Fibroblast of lung (primary cell): ENCODE measurements at regions not wholly inside any gene's neighbourhood (a gene's known extent, or its start where the extent isn't known, plus 50 kb on each side); places are given as distances from the start of the nearest gene placed in this dataset.
"Not testable (repeated sequence)": the region's sequence is repeated elsewhere in the genome, so short reads cannot be mapped to it uniquely, and the experiment has no call there.

Experiments
- DNase-seq, 2 donors: peaks; one replicate each; pipeline versions ENCODE4 v3.0.0 to v3.0.0-alpha.2; 2010; ENCODE audit warnings: low read depth in 2 of 2
- H2AFZ ChIP-seq: 2 replicates; pipeline ENCODE4 v1.5.1; 2012; ENCODE audit warnings: low read length, control low read depth, inconsistent platforms
- H3K27ac ChIP-seq: 2 replicates; pipeline ENCODE4 v1.5.1; 2011; ENCODE audit warnings: low read length, control low read depth; ENCODE audit not compliant: insufficient read depth
- H3K27me3 ChIP-seq: 2 replicates; pipeline ENCODE4 v1.5.1; 2011; ENCODE audit warnings: mild to moderate bottlenecking, low read length; ENCODE audit not compliant: control insufficient read depth, insufficient read depth
- H3K36me3 ChIP-seq: 2 replicates; pipeline ENCODE4 v1.5.1; 2011; ENCODE audit warnings: low read length; ENCODE audit not compliant: control insufficient read depth, insufficient read depth
- H3K4me1 ChIP-seq: 2 replicates; pipeline ENCODE4 v1.5.1; 2011; ENCODE audit warnings: low read length; ENCODE audit not compliant: control insufficient read depth, insufficient read depth; ENCODE audit errors: extremely low read depth
- H3K4me2 ChIP-seq: 2 replicates; pipeline ENCODE4 v1.5.1; 2011; ENCODE audit warnings: low read length, control low read depth; ENCODE audit not compliant: insufficient read depth; ENCODE audit errors: extremely low read depth
- H3K4me3 ChIP-seq, 4 experiments: fragments of 200-600 bp in 1 of 4; sonication (generic) in 1 of 4; replicated peaks in 1 of 4; 2 replicates each; pipeline ENCODE4 v1.5.1; 2011 to 2016; ENCODE audit warnings: low read length in 4 of 4, low read depth in 3 of 4, mild to moderate bottlenecking in 3 of 4, control low read depth in 2 of 4, inconsistent platforms in 1 of 4, mixed read lengths in 1 of 4; ENCODE audit not compliant: insufficient read depth in 1 of 4; ENCODE audit errors: control extremely low read depth in 1 of 4
- H3K79me2 ChIP-seq: 2 replicates; pipeline ENCODE4 v1.5.1; 2012; ENCODE audit warnings: mild to moderate bottlenecking, low read length, inconsistent platforms; ENCODE audit not compliant: control insufficient read depth, insufficient read depth
- H3K9ac ChIP-seq: 2 replicates; pipeline ENCODE4 v1.5.1; 2011; ENCODE audit warnings: mild to moderate bottlenecking, low read length, control low read depth; ENCODE audit not compliant: insufficient read depth
- H3K9me3 ChIP-seq: 2 replicates; pipeline ENCODE4 v1.5.1; 2012; ENCODE audit warnings: low read depth, low read length; ENCODE audit not compliant: control insufficient read depth, insufficient read depth
- H4K20me1 ChIP-seq: 2 replicates; pipeline ENCODE4 v1.5.1; 2011; ENCODE audit warnings: low read length; ENCODE audit not compliant: control insufficient read depth, insufficient read depth; ENCODE audit errors: extremely low read depth
- EZH2 ChIP-seq: IDR thresholded peaks from 2 replicates; pipeline ENCODE4 v1.5.1; 2012; ENCODE audit warnings: low read length, control low read depth, mild to moderate bottlenecking; ENCODE audit errors: missing control alignments
- TF ChIP-seq, protein P1 (sequence below), 2 donors: IDR thresholded peaks in 1 of 2; conservative IDR thresholded peaks in 1 of 2; 1 replicate in 1 of 2; 2 replicates in 1 of 2; pipeline ENCODE4 v1.5.1; 2011 to 2012; ENCODE audit warnings: low read length in 2 of 2, control low read depth in 1 of 2, inconsistent platforms in 1 of 2, low read depth in 1 of 2, mild to moderate bottlenecking in 1 of 2

DNA sequence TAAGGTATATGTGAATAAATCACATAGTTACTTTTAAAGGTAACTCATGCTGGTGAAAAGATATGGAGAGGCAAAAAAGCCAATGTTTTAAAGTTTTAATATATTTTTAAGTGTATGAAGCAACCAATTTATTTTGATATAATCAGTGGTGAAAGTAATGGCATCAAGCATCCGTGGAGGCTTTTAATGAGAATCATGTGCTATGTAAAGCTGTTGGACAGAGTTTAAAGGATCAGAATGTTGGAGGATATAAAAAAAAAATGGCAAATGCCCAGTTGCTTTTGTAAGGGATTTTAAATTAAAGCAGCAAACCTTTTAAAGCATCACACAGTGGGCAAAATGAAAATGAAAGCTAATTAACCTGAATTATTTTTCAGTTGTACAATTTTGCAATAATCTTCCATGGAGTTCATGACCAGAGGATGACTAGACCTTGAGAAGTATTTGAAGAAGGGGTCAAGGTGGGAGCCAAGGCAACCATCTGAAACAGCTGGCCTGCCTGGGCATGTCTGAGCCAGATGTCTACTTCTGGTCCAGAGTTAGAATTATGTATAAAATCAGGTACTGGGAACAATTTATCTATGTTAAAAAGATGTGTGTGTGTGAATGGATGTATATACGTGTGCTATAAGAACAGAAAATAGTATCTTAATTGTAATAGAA, 1007.9 kb downstream of the LTN1 start:
- H3K27me3 ChIP-seq, H3K79me2 ChIP-seq, H3K27ac ChIP-seq, H3K9me3 ChIP-seq, H4K20me1 ChIP-seq, H2AFZ ChIP-seq, H3K4me3 ChIP-seq, H3K9ac ChIP-seq, H3K4me1 ChIP-seq, H3K36me3 ChIP-seq, H3K4me2 ChIP-seq: not testable (repeated sequence)
- peak; percentile 1 to 21 for DNase-seq

DNA sequence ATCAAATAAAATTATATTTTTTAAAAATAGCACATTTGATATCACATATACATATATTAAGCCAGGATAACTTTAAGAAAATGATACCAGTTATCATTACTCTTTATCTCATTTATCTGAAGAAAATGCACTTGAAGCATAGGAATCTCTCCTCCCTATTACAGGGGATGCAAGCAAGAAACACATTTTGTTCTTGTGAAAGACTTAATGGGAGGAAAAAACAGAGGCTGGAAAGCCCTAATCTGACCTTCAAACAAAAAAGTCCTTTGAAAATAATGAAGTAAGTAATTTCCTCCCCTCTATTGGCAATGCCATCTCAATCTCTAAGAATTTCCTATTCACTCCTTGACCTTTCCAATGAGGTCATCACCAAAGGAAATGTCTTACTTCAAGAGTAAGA, 1012.6 kb upstream of the ADAMTS5 start:
- not testable (repeated sequence) for H3K27ac ChIP-seq, H3K36me3 ChIP-seq, DNase-seq

DNA sequence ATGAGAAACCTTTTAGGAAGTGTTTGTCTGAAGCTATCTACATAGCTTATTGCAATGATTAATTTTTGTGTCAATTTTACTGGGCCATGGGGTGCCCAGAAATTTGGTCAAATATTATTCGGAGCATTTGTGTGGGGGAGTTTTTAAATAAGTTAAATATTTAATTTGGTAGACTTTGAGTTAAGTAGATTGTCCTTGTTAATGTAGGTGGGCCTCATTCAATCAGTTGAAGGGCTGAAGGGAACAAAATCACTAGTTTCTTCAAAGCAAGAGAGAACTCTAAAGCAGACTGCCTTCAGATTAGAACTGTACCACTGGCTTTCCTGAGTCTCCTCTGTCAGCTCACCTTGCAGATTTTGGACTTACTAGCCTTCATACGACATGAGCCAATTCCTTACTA, 1008.6 kb upstream of the ADAMTS5 start:
- no peaks in the 10 kb centered on the region for H3K27me3 ChIP-seq
- H3K4me3 ChIP-seq, result no peak overlapping the region
- no peaks in the 10 kb centered on the region for H3K36me3 ChIP-seq
- H3K9ac ChIP-seq, result no peak overlapping the region
- H2AFZ ChIP-seq, result no peak overlapping the region
- no peaks in the 10 kb centered on the region for H4K20me1 ChIP-seq
- no peaks in the 10 kb centered on the region for H3K79me2 ChIP-seq
- H3K4me2 ChIP-seq, result no peak overlapping the region
- H3K27ac ChIP-seq, result no peak overlapping the region
- no peak for DNase-seq
- no peaks in the 10 kb centered on the region for H3K9me3 ChIP-seq
- TF ChIP-seq EZH2, result no peak
- TF ChIP-seq, protein P1, sequence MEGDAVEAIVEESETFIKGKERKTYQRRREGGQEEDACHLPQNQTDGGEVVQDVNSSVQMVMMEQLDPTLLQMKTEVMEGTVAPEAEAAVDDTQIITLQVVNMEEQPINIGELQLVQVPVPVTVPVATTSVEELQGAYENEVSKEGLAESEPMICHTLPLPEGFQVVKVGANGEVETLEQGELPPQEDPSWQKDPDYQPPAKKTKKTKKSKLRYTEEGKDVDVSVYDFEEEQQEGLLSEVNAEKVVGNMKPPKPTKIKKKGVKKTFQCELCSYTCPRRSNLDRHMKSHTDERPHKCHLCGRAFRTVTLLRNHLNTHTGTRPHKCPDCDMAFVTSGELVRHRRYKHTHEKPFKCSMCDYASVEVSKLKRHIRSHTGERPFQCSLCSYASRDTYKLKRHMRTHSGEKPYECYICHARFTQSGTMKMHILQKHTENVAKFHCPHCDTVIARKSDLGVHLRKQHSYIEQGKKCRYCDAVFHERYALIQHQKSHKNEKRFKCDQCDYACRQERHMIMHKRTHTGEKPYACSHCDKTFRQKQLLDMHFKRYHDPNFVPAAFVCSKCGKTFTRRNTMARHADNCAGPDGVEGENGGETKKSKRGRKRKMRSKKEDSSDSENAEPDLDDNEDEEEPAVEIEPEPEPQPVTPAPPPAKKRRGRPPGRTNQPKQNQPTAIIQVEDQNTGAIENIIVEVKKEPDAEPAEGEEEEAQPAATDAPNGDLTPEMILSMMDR (conservative IDR thresholded peaks at IDR 0.05 in 1 of 2, IDR thresholded peaks at IDR 0.05 in 1 of 2; ENCODE audit: low read depth in 1 of 2, low read length in 2 of 2), result no peak
- H3K4me1 ChIP-seq, result no peaks in the 10 kb centered on the region

More for the DNA sequence above, 1012.6 kb upstream of the ADAMTS5 start:
- not testable (repeated sequence) for H3K79me2 ChIP-seq, H3K4me3 ChIP-seq, H3K27me3 ChIP-seq, H4K20me1 ChIP-seq, H3K9ac ChIP-seq, H2AFZ ChIP-seq, H3K9me3 ChIP-seq, H3K4me2 ChIP-seq, H3K4me1 ChIP-seq

DNA sequence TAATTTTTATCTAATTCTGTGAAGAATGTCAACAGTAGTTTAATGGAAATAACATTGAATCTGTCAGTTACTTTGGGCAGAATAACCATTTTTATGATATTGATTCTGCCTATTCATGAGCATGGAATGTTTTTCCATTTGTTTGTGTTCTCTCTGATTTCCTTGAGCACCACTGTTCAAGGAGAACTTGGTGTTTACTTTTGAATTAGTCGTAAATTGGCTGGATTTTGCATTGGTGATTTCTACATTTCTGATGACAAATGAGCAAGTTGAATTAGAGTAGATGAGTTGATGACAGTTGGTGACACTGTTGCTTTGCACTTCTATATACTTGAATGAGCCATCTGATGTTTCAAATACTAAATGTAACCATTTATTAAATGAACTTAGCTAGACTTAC, 1007.3 kb upstream of the ADAMTS5 start:
- H3K4me3 ChIP-seq, H3K36me3 ChIP-seq, H3K9me3 ChIP-seq, H2AFZ ChIP-seq, H3K27ac ChIP-seq, H3K4me2 ChIP-seq, H3K79me2 ChIP-seq, DNase-seq, H3K9ac ChIP-seq, H3K27me3 ChIP-seq, H3K4me1 ChIP-seq, H4K20me1 ChIP-seq: not testable (repeated sequence)

DNA sequence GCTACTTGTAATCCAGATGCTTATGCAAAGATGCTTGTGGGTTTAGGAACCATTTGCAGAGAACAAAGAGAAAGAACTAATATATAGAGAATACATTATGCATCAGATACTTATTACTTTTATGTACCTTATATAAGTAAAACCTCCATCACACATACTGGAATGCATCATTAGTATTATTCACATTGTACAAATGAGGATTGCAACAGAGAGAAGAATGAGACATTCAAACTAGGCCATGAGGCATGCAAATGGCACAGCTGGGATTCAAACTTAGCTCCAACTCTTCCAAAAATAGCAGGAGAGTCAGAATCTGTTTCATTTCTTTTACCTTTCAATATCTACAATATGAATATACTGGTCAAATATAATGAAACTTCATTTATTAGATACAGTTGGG, 1001.4 kb upstream of the ADAMTS5 start:
- H3K36me3 ChIP-seq, H3K4me3 ChIP-seq, H2AFZ ChIP-seq, H3K27ac ChIP-seq, H3K79me2 ChIP-seq, H3K9me3 ChIP-seq, H3K27me3 ChIP-seq, H3K9ac ChIP-seq, H3K4me2 ChIP-seq, H4K20me1 ChIP-seq, H3K4me1 ChIP-seq: not testable (repeated sequence)
- DNase-seq, result peak in 1 of 2 donors; percentile 44
